Spleen (tissue), 7 donors: ENCODE measurements at regions not wholly inside any gene's neighbourhood (a gene's known extent, or its start where the extent isn't known, plus 50 kb on each side); places are given as distances from the start of the nearest gene placed in this dataset.

Experiments used
- POLR2A ChIP-seq, 3 donors: fragments of 450-650 bp; IDR thresholded peaks; one replicate each; pipeline ENCODE4 v1.5.1; 2017; ENCODE audit warnings: antibody characterized with exemption in 3 of 3, mild to moderate bottlenecking in 1 of 3
- POLR2AphosphoS5 ChIP-seq, 3 donors: sonication (generic); formaldehyde crosslinking; IDR thresholded peaks; one replicate each; pipeline ENCODE4 v1.5.1; 2017; ENCODE audit warnings: antibody characterized with exemption in 3 of 3
- TF ChIP-seq, protein P1 (sequence below), 11 experiments: fragments of 200-600 bp in 7 of 11; fragments of 450-650 bp in 4 of 11; sonication (generic) in 4 of 11; IDR thresholded peaks in 8 of 11; conservative IDR thresholded peaks in 3 of 11; 1 replicate in 7 of 11; 2 replicates in 4 of 11; pipeline versions ENCODE4 v1.4.0 to v1.8.0; 2016 to 2021; ENCODE audit warnings: antibody characterized with exemption in 11 of 11, inconsistent platforms in 4 of 11, mild to moderate bottlenecking in 1 of 11
- donor health status: DM: no; HTN: no; CAD: no; lungs with moderate emphysema.
- donor health status: DM: no; HTN: no; CAD: no.
- donor health status: DM: no; HTN: no; CAD: no.

DNA sequence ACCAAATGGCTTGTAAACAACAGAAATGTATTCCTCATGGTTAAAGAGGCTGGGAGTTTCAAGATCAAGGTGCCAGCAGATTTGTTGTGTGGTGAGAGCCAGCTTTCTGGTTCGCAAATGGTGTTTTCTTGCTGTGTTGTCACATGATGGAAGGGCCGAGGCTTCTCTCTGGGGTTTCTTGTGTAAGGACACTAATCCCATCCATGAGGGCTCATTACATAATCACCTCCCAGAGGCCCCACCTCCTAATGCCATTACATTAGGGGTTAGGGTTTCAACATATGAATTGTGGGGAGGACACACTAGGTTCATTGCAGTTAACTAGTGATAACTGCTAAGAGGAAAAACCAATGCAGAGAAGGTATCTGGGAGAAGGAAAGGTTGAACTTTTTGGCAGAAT, 103.5 kb upstream of the ENPEP start:
- TF ChIP-seq POLR2AphosphoS5 (IDR thresholded peaks at IDR 0.05), result no peak
- TF ChIP-seq POLR2A (IDR thresholded peaks at IDR 0.05), result no peak
- TF ChIP-seq, protein P1, sequence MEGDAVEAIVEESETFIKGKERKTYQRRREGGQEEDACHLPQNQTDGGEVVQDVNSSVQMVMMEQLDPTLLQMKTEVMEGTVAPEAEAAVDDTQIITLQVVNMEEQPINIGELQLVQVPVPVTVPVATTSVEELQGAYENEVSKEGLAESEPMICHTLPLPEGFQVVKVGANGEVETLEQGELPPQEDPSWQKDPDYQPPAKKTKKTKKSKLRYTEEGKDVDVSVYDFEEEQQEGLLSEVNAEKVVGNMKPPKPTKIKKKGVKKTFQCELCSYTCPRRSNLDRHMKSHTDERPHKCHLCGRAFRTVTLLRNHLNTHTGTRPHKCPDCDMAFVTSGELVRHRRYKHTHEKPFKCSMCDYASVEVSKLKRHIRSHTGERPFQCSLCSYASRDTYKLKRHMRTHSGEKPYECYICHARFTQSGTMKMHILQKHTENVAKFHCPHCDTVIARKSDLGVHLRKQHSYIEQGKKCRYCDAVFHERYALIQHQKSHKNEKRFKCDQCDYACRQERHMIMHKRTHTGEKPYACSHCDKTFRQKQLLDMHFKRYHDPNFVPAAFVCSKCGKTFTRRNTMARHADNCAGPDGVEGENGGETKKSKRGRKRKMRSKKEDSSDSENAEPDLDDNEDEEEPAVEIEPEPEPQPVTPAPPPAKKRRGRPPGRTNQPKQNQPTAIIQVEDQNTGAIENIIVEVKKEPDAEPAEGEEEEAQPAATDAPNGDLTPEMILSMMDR (IDR thresholded peaks at IDR 0.05 in 8 of 11, conservative IDR thresholded peaks at IDR 0.05 in 3 of 11), result no peak
